HUDEP-2 (cell line): ENCODE measurements at regions not wholly inside any gene's neighbourhood (a gene's known extent, or its start where the extent isn't known, plus 50 kb on each side); places are given as distances from the start of the nearest gene placed in this dataset.

Source experiments
- DNase-seq, 76 experiments: peaks; one replicate each; lab custom pipeline; 2025; ENCODE audit not compliant: unreplicated experiment in 76 of 76; lab: John Stamatoyannopoulos, UW

DNA sequence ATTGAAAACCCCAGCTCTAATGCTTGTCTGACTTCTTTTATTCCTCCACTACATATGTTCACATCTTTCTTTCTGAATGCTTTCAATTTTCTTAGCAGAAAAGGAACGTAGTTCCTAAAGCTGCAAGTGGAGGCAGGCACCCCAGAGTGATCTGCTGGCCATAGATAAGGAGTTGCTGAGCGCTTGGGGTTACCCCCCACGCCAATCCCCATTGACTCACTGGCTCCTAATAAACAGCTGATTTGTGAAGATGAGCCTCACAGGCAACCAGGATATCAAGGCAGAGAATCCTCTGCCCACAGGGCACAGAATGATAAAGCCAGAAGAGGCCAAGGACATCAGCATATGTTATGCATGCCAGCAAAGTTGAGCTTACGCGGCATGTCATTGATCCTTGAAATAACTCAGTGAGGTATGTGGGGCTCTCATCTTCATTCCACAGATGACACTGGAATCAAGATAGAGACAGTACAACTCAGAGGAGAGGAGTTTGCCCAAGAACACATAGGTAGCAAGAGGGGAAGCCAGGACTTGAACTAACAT is 129.1 kb upstream of the PTPRT start:
- peak in 73 of 76 experiments; percentile 42 to 94 (median 80) for DNase-seq

DNA sequence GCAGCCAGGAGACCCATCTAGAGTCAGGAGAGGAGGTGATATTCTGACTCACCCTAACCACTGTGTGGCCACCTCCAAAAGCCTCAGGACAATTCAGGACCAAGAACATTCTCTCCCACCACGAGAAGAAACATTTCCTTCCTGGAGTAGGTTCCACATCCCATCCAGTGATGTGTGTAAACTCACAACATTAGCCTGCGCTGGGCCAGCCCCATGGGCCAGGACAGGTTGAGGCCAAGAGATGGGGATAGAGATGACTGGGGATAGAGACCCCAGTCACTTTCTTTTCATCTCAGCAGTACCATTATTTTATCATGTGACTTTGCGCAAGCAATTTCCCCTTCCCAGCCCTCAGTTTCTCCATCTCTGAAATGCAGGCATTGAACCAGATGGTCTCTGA is 126.6 kb upstream of the PTPRT start:
- no peak for DNase-seq

DNA sequence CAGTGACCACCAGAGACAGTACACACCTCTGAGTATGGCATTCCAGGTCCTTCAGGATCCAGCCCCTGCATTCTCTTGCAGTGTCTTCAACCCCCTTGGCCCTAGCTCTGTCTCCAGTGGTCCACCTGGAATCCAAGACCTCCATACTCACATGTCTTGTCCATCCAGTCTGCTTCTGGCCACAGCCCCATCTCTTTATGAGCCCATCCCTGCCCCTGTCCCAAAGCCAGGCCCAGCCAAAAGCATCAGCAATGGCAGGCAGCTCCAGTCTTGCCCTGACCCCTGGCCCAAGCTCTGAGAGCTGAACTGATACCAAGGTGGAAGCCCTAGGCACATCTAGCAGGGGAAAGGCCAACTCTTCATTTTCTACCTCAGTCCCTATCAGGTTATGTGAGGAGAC is 119.6 kb upstream of the PTPRT start:
- no peak for DNase-seq

DNA sequence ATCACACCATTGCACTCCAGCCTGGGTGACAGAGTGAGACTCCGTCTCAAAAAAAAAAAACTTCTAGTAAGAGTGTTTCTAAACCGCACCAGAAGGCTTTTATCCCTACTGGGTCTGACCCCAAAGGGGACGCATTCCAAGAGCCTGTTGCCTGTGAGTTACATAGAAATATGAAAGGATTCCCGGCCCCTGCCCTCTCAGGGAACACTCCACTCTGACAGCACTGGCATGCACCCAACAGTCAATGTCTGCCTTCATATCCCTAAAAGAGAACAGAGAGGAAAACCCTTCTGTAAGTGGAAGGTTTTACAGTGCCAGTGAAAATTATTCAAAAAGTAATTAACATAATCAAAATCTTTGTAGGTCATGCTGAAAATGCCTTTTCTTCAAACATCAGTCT is 117.1 kb upstream of the PTPRT start:
- DNase-seq, result no peak

DNA sequence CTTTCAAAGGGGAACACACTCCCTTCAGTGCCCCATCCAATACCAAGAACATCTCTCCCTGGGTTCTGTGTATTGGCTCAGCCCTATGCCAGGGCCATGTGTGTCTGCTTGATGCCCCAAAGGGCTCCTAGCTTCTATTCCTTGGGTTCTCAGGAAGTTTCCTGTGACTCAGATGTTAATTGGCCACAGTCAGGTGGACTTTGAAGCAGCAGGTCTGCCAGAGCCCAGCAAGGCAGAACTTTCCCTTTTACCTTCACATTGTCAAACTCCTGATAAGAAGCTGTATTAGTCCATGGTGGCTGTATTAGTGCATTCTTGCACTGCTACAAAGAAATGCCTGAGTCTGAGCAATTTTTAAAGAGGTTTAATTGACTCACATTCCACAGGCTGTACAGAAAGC is 116.0 kb upstream of the PTPRT start:
- DNase-seq, result no peak

DNA sequence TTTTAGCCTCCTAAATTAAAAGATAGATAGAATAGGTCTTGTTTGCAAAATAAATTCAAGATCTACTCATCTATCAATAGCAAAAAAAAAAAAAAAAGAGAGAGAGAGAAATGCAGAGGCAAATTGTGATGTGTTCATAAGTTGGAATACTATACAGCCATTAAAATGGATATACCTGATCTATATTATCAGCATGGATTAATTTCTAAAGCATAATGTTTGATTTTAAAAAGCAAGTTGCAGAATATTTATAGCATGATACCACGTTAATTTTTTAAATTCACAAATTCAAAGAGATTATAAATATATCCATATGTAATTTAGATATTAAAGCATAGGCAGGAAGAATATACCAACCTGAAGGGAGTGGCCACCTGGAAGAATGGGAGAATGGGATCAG is 114.9 kb upstream of the PTPRT start:
- no peak for DNase-seq

DNA sequence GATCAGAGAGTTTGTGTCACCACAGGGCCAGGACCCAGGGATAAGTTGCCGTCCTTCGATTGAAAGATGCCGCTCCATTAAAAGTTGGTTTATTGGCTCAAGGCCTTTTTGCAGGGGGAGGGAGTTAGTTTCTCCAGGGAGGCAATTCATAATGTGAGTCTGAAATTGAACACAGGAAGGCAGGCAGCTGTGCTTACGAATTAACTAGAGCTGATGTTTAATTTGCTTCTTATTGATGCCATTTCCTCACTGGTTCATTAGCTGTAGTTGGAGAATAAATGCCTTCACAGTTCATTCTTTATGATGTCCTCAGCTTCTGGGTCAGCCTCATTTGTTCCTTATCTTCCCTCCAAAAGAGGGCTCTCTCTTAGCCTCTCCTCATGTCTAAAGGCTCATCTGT is 113.2 kb upstream of the PTPRT start:
- DNase-seq, result no peak

DNA sequence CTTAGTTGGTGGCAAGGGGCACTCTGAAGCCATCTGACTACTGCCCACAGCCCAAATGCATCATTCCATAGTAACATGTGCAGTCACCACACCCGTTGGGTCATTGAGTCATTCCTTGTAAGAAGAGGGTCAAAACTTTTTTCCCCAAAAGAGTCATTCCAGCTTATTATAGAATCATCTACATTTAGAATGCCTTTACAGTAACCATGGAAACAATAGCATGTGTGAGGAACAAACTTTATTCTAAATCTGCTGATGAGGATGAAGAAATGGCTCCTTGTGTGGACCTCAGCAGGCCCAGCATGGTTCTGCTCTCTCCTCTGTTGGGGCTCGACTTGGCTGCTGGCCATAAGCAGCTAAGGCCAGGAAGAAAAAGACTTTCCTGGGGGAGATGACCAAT is 111.2 kb upstream of the PTPRT start:
- no peak for DNase-seq

DNA sequence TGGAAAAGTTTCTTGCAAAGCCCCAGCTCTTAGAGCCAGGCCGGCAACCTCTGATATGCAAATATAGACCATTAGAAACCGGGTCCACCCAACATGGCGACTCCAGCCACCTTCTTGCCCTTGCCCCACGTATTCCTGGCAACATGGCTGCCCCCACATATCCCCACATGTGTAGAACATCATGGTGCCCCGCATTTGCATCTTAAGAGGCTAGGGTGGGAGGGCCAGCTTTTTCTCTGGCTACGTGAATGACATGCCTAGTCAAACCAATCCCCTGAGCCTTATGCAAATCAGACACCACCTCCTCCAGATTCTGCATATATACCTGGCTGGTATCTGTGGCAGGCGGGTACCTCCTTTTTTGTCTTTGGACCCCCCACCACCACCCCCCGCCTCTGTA is 106.1 kb upstream of the PTPRT start:
- DNase-seq, result no peak

DNA sequence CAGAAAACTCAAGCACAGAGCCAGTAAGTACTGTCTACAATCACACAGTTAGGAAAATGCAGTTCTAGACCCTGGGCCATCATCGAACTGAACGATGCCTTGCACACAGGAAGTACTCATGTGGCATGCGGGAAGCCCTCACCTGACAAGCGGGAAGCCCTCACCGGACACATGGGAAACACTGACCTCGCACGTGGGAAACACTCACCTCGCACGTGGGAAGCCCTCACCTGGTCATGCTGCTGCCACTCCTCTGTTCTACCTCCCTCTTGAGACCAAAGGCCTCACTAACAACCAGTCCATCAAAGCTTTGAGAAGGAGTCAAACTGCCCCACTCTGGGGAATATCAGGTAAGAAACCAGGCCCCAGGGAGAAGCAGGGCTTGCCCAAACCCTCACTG is 105.6 kb upstream of the PTPRT start:
- no peak for DNase-seq

DNA sequence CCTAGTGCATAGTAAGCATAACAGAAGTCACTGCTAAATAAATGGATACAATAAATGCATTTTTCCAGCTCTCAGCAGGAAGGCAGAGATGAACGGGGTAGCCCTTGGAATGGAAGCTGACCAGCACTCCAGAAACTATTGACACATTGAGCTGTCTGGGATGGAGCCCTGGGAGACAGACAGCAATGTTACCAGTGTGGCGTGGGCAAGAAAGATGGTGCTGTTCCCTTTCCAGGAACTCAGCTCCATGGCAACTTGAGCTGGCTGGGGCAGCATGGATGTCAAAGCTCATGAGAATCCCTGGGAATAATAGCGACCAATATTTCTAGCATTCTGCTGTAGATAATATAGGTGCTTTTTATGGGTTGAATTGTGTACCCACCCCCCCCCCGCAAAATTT is 104.3 kb upstream of the PTPRT start:
- no peak for DNase-seq

DNA sequence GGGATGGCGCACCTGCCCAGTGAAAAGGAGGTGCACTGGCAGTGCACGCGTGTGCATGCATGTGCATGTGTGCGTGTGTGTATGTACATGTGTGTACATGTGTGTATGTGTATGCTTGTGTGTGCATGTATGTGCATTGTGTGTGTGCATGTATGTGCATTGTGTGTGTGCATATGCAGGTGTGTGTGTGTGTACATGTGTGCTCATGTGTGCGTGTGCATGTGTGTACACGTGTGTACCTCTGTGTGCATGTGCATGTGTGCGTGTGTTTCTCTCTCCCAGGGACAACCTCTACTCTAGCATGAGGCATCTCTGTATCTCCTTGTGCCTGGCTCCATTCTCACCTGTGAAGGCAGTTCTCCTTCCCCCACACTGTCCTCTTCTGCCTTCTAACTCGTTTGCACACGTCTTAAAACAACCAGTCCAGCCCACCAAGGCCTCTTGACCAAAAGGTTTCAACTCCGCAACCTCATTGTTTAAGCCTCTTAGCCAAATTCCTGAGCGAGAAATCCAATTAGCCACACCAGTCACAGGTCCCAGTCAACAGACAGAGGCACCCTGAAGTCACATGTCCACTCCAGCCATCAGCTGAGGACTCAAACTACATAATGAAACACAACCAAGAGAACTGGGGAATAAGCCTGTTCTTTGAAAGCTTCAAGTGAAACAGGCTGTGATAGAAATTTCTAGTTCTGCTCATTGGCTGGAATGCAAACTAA is 103.5 kb upstream of the PTPRT start:
- no peak for DNase-seq

DNA sequence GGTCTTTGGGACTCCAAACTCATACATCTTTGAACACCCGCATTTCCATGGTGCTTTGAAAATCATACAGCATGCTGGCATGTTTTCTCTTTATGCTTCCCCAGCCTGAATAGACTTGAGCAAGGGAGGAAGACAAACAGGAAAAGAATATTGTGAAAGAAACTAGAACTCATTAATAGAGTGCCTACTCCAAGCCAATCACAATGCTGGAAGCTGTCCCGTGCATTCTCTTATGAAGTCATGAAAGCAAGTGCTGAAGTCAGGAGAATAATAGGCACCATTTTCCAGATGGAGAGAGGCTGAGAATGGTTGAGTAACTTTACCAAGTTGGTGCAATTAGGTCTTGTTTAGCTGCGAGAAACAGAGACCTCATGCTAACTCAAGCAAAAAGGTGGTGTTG is 102.5 kb upstream of the PTPRT start:
- no peak for DNase-seq

DNA sequence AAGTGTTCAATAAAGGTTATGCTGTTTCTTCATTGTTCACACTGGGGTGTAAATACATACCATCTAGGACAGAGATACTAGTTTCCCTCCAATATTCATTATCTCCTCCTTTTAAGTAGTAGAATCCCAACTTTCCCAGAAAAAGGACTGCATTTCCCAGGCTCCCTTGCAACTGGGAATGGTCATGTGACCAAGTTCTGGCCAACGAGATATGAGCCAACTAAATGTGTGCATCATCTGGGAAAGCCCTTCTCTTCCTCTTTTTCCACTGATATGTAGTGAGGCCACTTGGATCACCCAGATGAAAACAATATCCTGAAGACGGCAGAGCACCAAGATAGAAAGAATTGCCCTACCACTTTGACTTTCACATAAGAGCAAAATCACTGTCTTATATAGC is 97.9 kb upstream of the PTPRT start:
- DNase-seq, result no peak

DNA sequence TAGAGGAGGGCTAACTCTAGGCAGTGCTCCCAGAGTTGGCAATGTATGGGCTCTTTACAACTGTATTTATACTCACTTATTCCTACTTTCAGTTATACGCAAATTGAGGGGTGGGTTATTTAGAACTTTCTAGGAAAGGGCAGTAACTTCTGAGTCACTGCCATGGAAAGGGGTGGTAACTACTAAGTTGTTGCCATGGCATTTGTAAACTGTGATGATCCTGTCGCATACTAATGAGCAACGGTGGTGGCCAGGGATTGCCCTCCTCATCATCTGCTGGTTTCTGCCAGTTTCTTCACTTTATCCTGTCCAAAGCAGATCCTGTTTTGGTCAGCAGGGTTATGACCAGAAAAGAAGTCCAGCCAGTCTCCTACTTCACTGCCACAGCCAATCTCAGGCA is 95.5 kb upstream of the PTPRT start:
- no peak for DNase-seq

DNA sequence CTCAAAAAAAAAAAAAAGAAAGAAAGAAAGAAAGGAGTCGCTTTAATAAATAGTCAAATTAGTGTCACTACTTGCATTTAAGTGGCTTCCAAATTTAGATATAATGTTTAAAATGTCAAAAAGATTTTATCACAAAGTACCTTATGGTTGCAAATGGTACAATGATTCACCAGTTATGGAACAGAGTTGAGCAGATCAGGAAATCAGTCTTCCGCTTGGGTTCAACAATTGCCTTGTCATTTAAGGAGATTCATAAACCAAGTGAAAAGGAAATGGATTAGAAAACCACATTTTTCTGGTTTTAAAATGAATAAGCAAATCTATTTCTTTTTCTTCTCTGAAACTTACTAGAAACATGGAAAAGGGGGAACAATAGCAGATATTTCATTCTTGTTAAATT is 94.8 kb upstream of the PTPRT start:
- no peak for DNase-seq

DNA sequence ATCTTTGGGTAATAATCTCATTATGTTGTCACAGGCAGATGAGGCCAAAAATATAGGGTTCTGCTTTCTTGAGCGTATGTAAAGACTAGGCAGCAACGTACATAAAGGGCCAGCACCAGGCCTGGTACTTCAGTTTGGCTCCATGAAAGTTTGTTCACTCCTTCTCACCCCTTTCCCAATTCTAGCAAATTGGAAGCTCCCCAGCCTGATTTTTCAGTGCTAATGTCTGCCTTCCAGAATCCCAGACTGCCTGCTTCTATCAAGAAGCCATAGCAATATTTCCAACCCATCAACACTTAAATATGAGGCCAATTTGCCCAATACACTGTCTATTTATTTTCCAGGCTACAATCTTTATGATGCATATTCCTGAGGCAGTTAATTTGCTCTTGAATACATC is 93.4 kb upstream of the PTPRT start:
- no peak for DNase-seq

DNA sequence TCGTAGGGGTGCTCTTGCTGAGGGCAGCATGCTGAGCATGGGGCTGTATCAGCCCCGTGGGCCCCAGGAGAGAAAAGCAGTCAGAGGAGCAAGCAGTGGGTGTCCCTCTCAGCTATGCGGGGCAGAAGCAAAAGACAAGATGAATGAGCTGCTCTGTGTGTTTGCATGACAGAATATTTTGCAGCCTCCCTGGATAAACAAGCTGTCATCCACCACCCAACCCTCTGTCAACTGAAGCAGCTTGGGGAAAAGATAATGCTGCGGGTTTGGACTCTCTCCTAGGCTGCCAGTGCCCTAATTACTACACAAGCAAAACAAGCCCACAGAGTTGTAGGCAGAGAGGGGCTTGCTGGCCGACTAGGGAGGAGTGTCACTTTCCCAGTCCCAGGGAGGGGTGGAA is 82.3 kb upstream of the PTPRT start:
- no peak for DNase-seq

DNA sequence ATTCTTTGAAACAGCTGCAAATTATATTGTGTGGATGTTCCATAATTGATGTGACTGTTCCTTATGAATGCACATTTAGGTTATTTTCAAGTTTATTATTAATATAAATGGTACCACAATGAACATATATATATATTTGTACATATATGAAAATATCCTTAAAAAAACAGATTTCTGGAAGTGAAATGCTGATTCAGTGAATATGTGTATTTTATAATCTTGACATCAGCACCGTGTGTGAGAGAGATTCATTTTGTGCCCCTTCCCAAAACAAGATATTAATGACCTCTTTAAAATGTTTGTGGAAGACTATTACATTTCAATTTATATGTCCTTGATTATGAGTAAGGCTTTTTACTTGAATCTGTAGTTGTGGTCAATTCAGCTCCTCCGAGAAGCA is 75.7 kb upstream of the PTPRT start:
- DNase-seq, result no peak

DNA sequence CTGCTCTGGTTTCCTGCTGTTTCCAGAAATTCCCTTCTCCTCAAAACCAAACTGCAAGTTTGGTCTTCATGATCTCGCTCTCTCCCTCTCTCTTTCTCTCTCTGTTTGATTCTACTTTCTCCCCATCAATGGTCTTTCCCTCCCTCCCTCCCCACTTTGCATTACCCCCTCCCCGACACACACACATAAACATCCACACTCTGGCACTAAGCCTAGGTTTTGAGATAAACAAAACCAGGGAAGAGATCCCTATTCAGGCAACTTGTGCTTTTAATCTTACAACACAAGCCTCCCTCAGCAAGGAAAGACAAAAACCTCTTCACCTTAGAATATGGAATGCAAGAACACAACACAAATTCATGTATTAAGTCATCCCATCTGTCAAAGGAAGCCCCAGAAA is 73.5 kb upstream of the PTPRT start:
- no peak for DNase-seq

DNA sequence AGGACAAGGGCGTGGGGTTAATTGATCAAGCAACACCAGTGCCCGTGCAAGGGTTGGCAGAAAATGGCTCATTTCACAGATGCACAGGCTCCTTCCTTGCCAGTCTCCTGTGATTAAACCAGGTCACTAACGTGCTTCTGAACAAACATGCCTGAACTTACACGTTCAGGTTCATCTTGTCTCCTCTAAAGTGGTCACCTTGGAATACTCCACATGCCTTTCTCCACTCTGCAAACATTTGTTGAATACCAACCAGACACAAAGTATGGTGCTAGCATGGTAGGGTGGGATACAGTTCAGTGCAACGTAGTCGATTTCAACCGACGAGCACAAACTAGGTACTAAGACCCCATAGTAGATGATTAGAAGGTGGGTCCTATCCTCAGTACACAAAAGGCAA is 72.6 kb upstream of the PTPRT start:
- no peak for DNase-seq

DNA sequence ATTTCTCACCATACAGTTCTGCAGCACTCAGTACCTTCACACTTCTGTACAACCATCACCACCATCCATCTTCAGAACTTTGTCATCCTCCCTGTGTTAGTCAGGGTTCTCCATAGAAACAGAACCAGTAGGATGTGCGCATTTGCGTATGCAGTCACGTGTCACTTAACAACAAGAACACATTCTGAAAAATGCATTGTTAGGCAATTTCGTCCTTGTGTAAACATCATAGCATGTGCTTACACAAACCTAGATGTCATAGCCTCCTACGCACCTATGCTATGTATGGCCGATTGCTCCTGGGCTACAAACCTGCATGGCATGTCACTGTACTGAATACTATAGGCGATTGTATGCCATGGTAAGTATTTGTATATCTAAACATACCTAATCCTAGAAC is 66.2 kb upstream of the PTPRT start:
- DNase-seq, result no peak

DNA sequence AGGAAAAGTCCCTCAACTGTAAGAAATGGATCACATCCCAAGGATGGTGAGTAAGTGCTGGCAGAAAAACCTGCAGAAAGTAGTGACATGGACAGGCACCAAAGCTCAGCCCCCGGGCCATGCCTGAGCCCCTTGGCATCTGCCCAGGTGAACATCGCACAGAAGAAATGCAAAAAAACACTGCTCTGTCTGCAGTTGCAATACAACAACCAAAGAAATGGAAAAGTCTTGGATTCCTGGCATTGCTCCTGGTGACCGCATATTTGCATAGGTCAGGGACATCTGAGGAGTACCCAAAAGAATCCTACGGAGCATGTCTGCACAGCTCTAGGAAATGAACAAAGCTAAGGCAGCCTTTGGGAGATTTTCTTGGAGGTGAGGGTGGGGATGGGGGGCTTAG is 63.1 kb upstream of the PTPRT start:
- no peak for DNase-seq
